ENCODE measurements at regions not wholly inside any gene's neighbourhood (a gene's known extent, or its start where the extent isn't known, plus 50 kb on each side); places are given as distances from the start of the nearest gene placed in this dataset.

DNA sequence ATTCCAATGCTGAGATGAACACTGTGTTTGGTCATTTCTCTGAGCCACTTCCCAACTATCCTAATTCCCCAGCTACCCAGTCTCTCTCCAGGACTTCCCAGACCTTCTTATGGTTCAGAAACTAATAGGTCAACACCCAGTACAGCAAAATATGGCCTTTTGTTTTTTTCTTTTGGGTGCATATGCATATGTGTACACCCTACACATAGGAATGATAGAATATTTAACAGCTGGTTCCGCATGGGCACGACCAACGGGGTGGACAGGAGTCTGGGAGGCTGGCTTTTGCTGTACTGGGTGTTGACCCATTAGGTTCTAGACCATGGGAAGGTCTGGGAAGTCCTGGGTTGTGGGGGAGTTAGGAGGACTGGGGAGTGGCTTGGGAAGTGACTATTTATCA is 143.9 kb downstream of the MRPS6 start:
- Histone ChIP-seq H3K9me3 (ENCODE audit: control insufficient read depth, low read depth, low read length) (peaks cover 4% of the 10 kb centered on the region), H3K36me3 (ENCODE audit: control insufficient read depth in 2 of 2, extremely low read depth in 1 of 2, insufficient read depth in 2 of 2, low read length in 2 of 2) (no peaks in the 10 kb centered on the region), H2AFZ (ENCODE audit: control insufficient read depth, low read length) (no peak overlapping the region), H3K4me2 (ENCODE audit: control insufficient read depth, extremely low read depth, insufficient read depth, low read depth, low read length) (no peak overlapping the region), H3K27me3 (ENCODE audit: control insufficient read depth, extremely low read depth, insufficient read depth, low read length) (peaks cover 5% of the 10 kb centered on the region), H3K27ac (ENCODE audit: control insufficient read depth, insufficient read depth, low read length) (no peak overlapping the region), H3K9ac (ENCODE audit: control insufficient read depth, extremely low read depth, insufficient read depth, low read length) (no peak overlapping the region), H4K20me1 (ENCODE audit: control insufficient read depth, extremely low read depth, insufficient read depth, low read length) (no peaks in the 10 kb centered on the region), H3K79me2 (ENCODE audit: control insufficient read depth, insufficient read depth, low read length) (no peaks in the 10 kb centered on the region), H3K4me1 (ENCODE audit: control insufficient read depth, extremely low read depth, insufficient read depth, low read length) (no peaks in the 10 kb centered on the region), H3K9me1 (ENCODE audit: control insufficient read depth, extremely low read depth, insufficient read depth, low read length) (no peaks in the 10 kb centered on the region), H3K4me3 (ENCODE audit: control insufficient read depth in 2 of 3, extremely low read depth in 1 of 3, insufficient read depth in 2 of 3, low read depth in 1 of 3, low read length in 3 of 3) (no peak overlapping the region)
- dilution Hi-C loops (cut with MboI; ENCODE audit: extremely low pct_ligation_motif_present, low sequenced_read_pairs) = no loop called here
- DNase-seq (ENCODE audit: low read depth, low spot score) (no peak), FAIRE-seq (no peak)
- no peak for TF ChIP-seq EZH2 (IDR thresholded peaks at IDR 0.05; ENCODE audit: low read length)
- TF ChIP-seq CTCF (optimal IDR thresholded peaks at IDR 0.05 in 1 of 3, IDR thresholded peaks at IDR 0.05 in 1 of 3, conservative IDR thresholded peaks at IDR 0.05 in 1 of 3; ENCODE audit: extremely low read depth in 1 of 3, insufficient read depth in 2 of 3, low read length in 3 of 3) = no peak

DNA sequence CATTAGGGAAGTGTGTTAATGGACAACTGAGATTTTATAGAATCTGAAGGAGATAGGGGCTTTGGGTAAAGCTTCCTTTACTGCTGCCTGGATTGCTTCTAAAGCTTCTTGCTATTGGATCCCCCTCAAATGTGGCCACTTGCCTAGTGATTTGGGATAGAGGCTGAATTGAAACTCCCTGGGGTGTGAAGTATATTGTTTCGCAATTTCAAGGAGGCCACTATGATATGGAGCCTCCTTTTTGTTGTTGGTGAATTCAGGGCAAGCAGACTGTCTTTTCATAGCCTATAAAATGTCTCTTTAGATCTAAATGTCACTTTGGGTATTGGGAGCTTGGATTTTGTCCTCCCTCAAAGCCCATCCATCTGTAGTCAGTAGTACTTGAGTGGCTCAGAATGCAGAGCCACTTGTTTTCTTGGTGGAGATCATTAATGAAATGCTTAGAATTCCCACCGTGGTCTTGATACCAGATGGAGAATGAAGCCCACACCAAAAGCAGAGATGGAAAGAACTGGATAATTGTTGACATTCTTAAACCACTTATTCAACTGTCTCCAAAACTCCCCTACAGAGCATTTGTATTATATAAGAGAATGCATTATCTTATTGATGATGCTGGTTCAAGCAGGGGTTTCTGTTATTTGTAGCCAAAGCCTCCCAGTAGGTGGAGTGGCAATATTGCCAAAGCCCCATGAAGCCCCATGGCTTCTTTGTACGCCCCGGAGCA is 144.3 kb upstream of the KCNE2 start:
- peaks cover 5% of the 10 kb centered on the region for H3K27me3 ChIP-seq (ENCODE audit: control insufficient read depth, extremely low read depth, insufficient read depth, low read length)
- no peak overlapping the region for H3K4me3 ChIP-seq (ENCODE audit: control insufficient read depth in 2 of 3, extremely low read depth in 1 of 3, insufficient read depth in 2 of 3, low read depth in 1 of 3, low read length in 3 of 3)
- no peaks in the 10 kb centered on the region for H3K9me3 ChIP-seq (ENCODE audit: control insufficient read depth, low read depth, low read length)
- dilution Hi-C loops (cut with MboI; ENCODE audit: extremely low pct_ligation_motif_present, low sequenced_read_pairs) = no loop called here
- FAIRE-seq (no peak), DNase-seq (ENCODE audit: low read depth, low spot score) (no peak)
- no peak for TF ChIP-seq EZH2 (IDR thresholded peaks at IDR 0.05; ENCODE audit: low read length)
- no peak for TF ChIP-seq CTCF (optimal IDR thresholded peaks at IDR 0.05 in 1 of 3, IDR thresholded peaks at IDR 0.05 in 1 of 3, conservative IDR thresholded peaks at IDR 0.05 in 1 of 3; ENCODE audit: extremely low read depth in 1 of 3, insufficient read depth in 2 of 3, low read length in 3 of 3)
- no peaks in the 10 kb centered on the region for H3K36me3 ChIP-seq (ENCODE audit: control insufficient read depth in 2 of 2, extremely low read depth in 1 of 2, insufficient read depth in 2 of 2, low read length in 2 of 2)
- H2AFZ ChIP-seq (ENCODE audit: control insufficient read depth, low read length) = no peak overlapping the region
- no peaks in the 10 kb centered on the region for H3K9me1 ChIP-seq (ENCODE audit: control insufficient read depth, extremely low read depth, insufficient read depth, low read length)
- H3K9ac ChIP-seq (ENCODE audit: control insufficient read depth, extremely low read depth, insufficient read depth, low read length) = no peak overlapping the region
- no peaks in the 10 kb centered on the region for H4K20me1 ChIP-seq (ENCODE audit: control insufficient read depth, extremely low read depth, insufficient read depth, low read length)
- H3K27ac ChIP-seq (ENCODE audit: control insufficient read depth, insufficient read depth, low read length) = no peak overlapping the region
- H3K4me1 ChIP-seq (ENCODE audit: control insufficient read depth, extremely low read depth, insufficient read depth, low read length) = no peaks in the 10 kb centered on the region
- H3K4me2 ChIP-seq (ENCODE audit: control insufficient read depth, extremely low read depth, insufficient read depth, low read depth, low read length) = no peak overlapping the region
- H3K79me2 ChIP-seq (ENCODE audit: control insufficient read depth, insufficient read depth, low read length) = no peaks in the 10 kb centered on the region

Measured in keratinocyte (primary cell).